ENCODE measurements at regions not wholly inside any gene's neighbourhood (a gene's known extent, or its start where the extent isn't known, plus 50 kb on each side); places are given as distances from the start of the nearest gene placed in this dataset.
A peak's percentile ranks its signal among the peaks of the same experiment; 100 is the strongest.

GRCh38 chr14:65303190-65303898, 109.2 kb upstream of the FUT8 start:
- H3K4me3 Mint-ChIP-seq, result no peak overlapping the region

GRCh38 chr14:65303899-65304222, 108.7 kb upstream of the FUT8 start:
- Mint-ChIP-seq H3K9me3 (no peaks in the 10 kb centered on the region), H3K4me1 (ENCODE audit: low read depth) (peaks cover 48% of the 10 kb centered on the region), H3K4me3 (no peak overlapping the region), H3K36me3 (ENCODE audit: insufficient read depth) (peaks cover 3% of the 10 kb centered on the region), H3K27me3 (ENCODE audit: low read depth) (no peaks in the 10 kb centered on the region)
- ATAC-seq, result no peak
- no peak for DNase-seq

More at GRCh38 chr14:65303190-65303898, 109.2 kb upstream of the FUT8 start:
- H3K9me3 Mint-ChIP-seq, result no peaks in the 10 kb centered on the region
- no peaks in the 10 kb centered on the region for H3K27me3 Mint-ChIP-seq (ENCODE audit: low read depth)
- no peak for DNase-seq
- peaks cover 48% of the 10 kb centered on the region for H3K4me1 Mint-ChIP-seq (ENCODE audit: low read depth)
- no peak for ATAC-seq
- peaks cover 3% of the 10 kb centered on the region for H3K36me3 Mint-ChIP-seq (ENCODE audit: insufficient read depth)

GRCh38 chr14:65304239-65304638, 108.3 kb upstream of the FUT8 start:
- ATAC-seq, result no peak
- H3K4me1 Mint-ChIP-seq (ENCODE audit: low read depth), result peaks cover 48% of the 10 kb centered on the region
- peak overlapping the region; percentile 19 for H3K4me3 Mint-ChIP-seq
- H3K36me3 Mint-ChIP-seq (ENCODE audit: insufficient read depth), result peaks cover 3% of the 10 kb centered on the region
- DNase-seq, result no peak
- H3K9me3 Mint-ChIP-seq, result no peaks in the 10 kb centered on the region
- H3K27me3 Mint-ChIP-seq (ENCODE audit: low read depth), result no peaks in the 10 kb centered on the region

GRCh38 chr14:65304963-65305362, 107.6 kb upstream of the FUT8 start:
- DNase-seq, result no peak
- H3K36me3 Mint-ChIP-seq (ENCODE audit: insufficient read depth), result peaks cover 3% of the 10 kb centered on the region
- no peaks in the 10 kb centered on the region for H3K27me3 Mint-ChIP-seq (ENCODE audit: low read depth)
- no peak for ATAC-seq
- H3K4me1 Mint-ChIP-seq (ENCODE audit: low read depth), result peaks cover 42% of the 10 kb centered on the region
- no peaks in the 10 kb centered on the region for H3K9me3 Mint-ChIP-seq
- H3K4me3 Mint-ChIP-seq, result no peak overlapping the region

GRCh38 chr14:65308536-65308935, 104.0 kb upstream of the FUT8 start:
- no peaks in the 10 kb centered on the region for H3K9me3 Mint-ChIP-seq
- H3K36me3 Mint-ChIP-seq (ENCODE audit: insufficient read depth), result peaks cover 3% of the 10 kb centered on the region
- H3K27me3 Mint-ChIP-seq (ENCODE audit: low read depth), result no peaks in the 10 kb centered on the region
- no peak overlapping the region for H3K4me3 Mint-ChIP-seq
- H3K4me1 Mint-ChIP-seq (ENCODE audit: low read depth), result peaks cover 21% of the 10 kb centered on the region
- ATAC-seq (no peak), DNase-seq (no peak)

GRCh38 chr14:65310568-65310967, 102.0 kb upstream of the FUT8 start:
- H3K36me3 Mint-ChIP-seq (ENCODE audit: insufficient read depth), result peaks cover 1% of the 10 kb centered on the region
- no peaks in the 10 kb centered on the region for H3K9me3 Mint-ChIP-seq
- DNase-seq, result no peak
- no peak for ATAC-seq
- H3K4me1 Mint-ChIP-seq (ENCODE audit: low read depth), result peaks cover 10% of the 10 kb centered on the region
- H3K27me3 Mint-ChIP-seq (ENCODE audit: low read depth), result no peaks in the 10 kb centered on the region
- no peak overlapping the region for H3K4me3 Mint-ChIP-seq

- Mint-ChIP-seq H3K4me3 (no peak overlapping the region), H3K27me3 (ENCODE audit: low read depth) (no peaks in the 10 kb centered on the region), H3K4me1 (ENCODE audit: low read depth) (peaks cover 9% of the 10 kb centered on the region), H3K9me3 (no peaks in the 10 kb centered on the region), H3K36me3 (ENCODE audit: insufficient read depth) (peaks cover 1% of the 10 kb centered on the region)
- ATAC-seq (no peak), DNase-seq (no peak)
These were observed 99.7 kb upstream of the FUT8 start for GRCh38 chr14:65312859-65313258.

GRCh38 chr14:65318636-65319506, 93.7 kb upstream of the FUT8 start:
- H3K27me3 Mint-ChIP-seq (ENCODE audit: low read depth), result no peaks in the 10 kb centered on the region
- H3K4me1 Mint-ChIP-seq (ENCODE audit: low read depth), result peaks cover 38% of the 10 kb centered on the region
- ATAC-seq (peak in 1 of 2 donors; percentile 21), DNase-seq (no peak)
- H3K36me3 Mint-ChIP-seq (ENCODE audit: insufficient read depth), result no peaks in the 10 kb centered on the region
- no peak overlapping the region for H3K4me3 Mint-ChIP-seq
- H3K9me3 Mint-ChIP-seq, result no peaks in the 10 kb centered on the region

- Mint-ChIP-seq H3K36me3 (ENCODE audit: insufficient read depth) (no peaks in the 10 kb centered on the region), H3K9me3 (no peaks in the 10 kb centered on the region), H3K4me1 (ENCODE audit: low read depth) (peaks cover 32% of the 10 kb centered on the region), H3K27me3 (ENCODE audit: low read depth) (no peaks in the 10 kb centered on the region), H3K4me3 (no peak overlapping the region)
- ATAC-seq (no peak), DNase-seq (no peak)
These were observed 91.7 kb upstream of the FUT8 start for GRCh38 chr14:65320661-65321308.

- H3K4me3 Mint-ChIP-seq, result no peak overlapping the region
- peaks cover 32% of the 10 kb centered on the region for H3K4me1 Mint-ChIP-seq (ENCODE audit: low read depth)
- peak in 1 of 2 donors; percentile 43 for ATAC-seq
- no peaks in the 10 kb centered on the region for H3K36me3 Mint-ChIP-seq (ENCODE audit: insufficient read depth)
- H3K27me3 Mint-ChIP-seq (ENCODE audit: low read depth), result no peaks in the 10 kb centered on the region
- DNase-seq, result no peak
- no peaks in the 10 kb centered on the region for H3K9me3 Mint-ChIP-seq
These were observed 91.1 kb upstream of the FUT8 start for GRCh38 chr14:65321370-65321875.

- ATAC-seq (no peak), DNase-seq (no peak)
- peaks cover 15% of the 10 kb centered on the region for H3K4me1 Mint-ChIP-seq (ENCODE audit: low read depth)
- H3K9me3 Mint-ChIP-seq, result no peaks in the 10 kb centered on the region
- no peaks in the 10 kb centered on the region for H3K27me3 Mint-ChIP-seq (ENCODE audit: low read depth)
- H3K4me3 Mint-ChIP-seq, result no peak overlapping the region
- no peaks in the 10 kb centered on the region for H3K36me3 Mint-ChIP-seq (ENCODE audit: insufficient read depth)
These were observed 83.0 kb upstream of the FUT8 start for GRCh38 chr14:65329481-65329880.

- no peak for ATAC-seq
- Mint-ChIP-seq H3K36me3 (ENCODE audit: insufficient read depth) (no peaks in the 10 kb centered on the region), H3K27me3 (ENCODE audit: low read depth) (no peaks in the 10 kb centered on the region), H3K4me3 (no peak overlapping the region), H3K9me3 (no peaks in the 10 kb centered on the region), H3K4me1 (ENCODE audit: low read depth) (peaks cover 19% of the 10 kb centered on the region)
- DNase-seq, result no peak
These were observed 82.6 kb upstream of the FUT8 start for GRCh38 chr14:65329911-65330310.

GRCh38 chr14:65330416-65330815, 82.1 kb upstream of the FUT8 start:
- Mint-ChIP-seq H3K4me3 (no peak overlapping the region), H3K36me3 (ENCODE audit: insufficient read depth) (no peaks in the 10 kb centered on the region), H3K27me3 (ENCODE audit: low read depth) (no peaks in the 10 kb centered on the region), H3K4me1 (ENCODE audit: low read depth) (peaks cover 23% of the 10 kb centered on the region), H3K9me3 (no peaks in the 10 kb centered on the region)
- no peak for DNase-seq
- no peak for ATAC-seq

GRCh38 chr14:65331652-65332051, 80.9 kb upstream of the FUT8 start:
- peaks cover 33% of the 10 kb centered on the region for H3K4me1 Mint-ChIP-seq (ENCODE audit: low read depth)
- no peak for ATAC-seq
- H3K9me3 Mint-ChIP-seq, result no peaks in the 10 kb centered on the region
- no peak for DNase-seq
- H3K36me3 Mint-ChIP-seq (ENCODE audit: insufficient read depth), result no peaks in the 10 kb centered on the region
- no peak overlapping the region for H3K4me3 Mint-ChIP-seq
- no peaks in the 10 kb centered on the region for H3K27me3 Mint-ChIP-seq (ENCODE audit: low read depth)

All from activated T-cell treated with anti-CD3 and anti-CD28 coated beads, Interleukin-2, amount 50 U/mL, for 4 hours (primary cell).